ENCODE measurements at regions not wholly inside any gene's neighbourhood (a gene's known extent, or its start where the extent isn't known, plus 50 kb on each side); places are given as distances from the start of the nearest gene placed in this dataset.

DNA sequence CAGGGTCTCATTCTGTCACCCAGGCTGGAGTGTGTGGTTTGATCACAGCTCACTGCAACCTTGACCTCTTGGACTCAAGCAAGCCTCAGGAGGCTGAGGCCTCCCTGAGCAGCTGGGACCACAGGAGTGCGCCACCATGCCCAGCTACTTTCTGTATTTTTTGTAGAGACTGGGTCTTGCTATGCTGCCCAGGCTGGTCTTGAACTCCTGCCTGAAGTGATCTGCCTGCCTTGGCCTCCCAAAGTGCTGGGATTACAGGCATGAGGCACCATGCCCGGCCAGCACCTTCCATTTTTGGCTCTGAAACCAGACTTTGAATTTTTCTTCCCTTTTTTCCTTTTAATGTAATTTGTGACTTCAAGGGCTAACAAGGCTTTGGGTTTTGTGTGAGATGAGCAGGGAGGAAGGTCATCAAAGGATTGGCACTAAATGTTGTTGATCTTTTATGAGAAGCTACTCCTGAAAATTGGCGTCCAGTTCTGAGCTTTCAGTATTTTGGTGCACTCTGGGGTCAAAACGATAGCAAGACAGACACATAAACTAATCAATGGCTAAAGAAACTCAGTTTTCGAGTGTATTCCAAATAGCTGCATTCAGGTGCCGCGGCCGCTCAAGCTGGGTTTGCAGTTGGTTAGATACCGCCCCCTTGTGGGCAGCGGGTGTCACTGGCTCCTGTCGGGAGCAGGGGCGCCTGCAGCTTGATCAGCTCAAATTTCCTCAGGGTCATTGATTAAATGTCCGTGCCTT lies 51.9 kb upstream of the CLMP start:
- H3K27ac ChIP-seq (replicated peaks in 1 of 4), result no peak overlapping the region
- H3K9me3 ChIP-seq, result no peaks in the 10 kb centered on the region
- intact Hi-C loops (cut with DNase I), result no loop called here
- TF ChIP-seq, protein P1, sequence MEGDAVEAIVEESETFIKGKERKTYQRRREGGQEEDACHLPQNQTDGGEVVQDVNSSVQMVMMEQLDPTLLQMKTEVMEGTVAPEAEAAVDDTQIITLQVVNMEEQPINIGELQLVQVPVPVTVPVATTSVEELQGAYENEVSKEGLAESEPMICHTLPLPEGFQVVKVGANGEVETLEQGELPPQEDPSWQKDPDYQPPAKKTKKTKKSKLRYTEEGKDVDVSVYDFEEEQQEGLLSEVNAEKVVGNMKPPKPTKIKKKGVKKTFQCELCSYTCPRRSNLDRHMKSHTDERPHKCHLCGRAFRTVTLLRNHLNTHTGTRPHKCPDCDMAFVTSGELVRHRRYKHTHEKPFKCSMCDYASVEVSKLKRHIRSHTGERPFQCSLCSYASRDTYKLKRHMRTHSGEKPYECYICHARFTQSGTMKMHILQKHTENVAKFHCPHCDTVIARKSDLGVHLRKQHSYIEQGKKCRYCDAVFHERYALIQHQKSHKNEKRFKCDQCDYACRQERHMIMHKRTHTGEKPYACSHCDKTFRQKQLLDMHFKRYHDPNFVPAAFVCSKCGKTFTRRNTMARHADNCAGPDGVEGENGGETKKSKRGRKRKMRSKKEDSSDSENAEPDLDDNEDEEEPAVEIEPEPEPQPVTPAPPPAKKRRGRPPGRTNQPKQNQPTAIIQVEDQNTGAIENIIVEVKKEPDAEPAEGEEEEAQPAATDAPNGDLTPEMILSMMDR (IDR thresholded peaks at IDR 0.05), result peak; percentile 94 to 99 (median 96)
- TF ChIP-seq POLR2A (IDR thresholded peaks at IDR 0.05; ENCODE audit: low read depth) (no peak), POLR2AphosphoS5 (IDR thresholded peaks at IDR 0.05) (peak in 1 of 2 donors; percentile 44), EP300 (IDR thresholded peaks at IDR 0.05) (no peak)
- no peaks in the 10 kb centered on the region for H3K36me3 ChIP-seq
- peak overlapping the region in 2 of 4 donors; percentile 13 to 30 for H3K4me3 ChIP-seq
- H3K27me3 ChIP-seq, result no peaks in the 10 kb centered on the region
- H3K4me1 ChIP-seq, result peaks cover 4 to 27% (median 24%) of the 10 kb centered on the region in 4 donors
- WGBS, result 11% methylated on average over 13 of the region's 13 CpGs
- no peak for DNase-seq (ENCODE audit: extremely low spot score)

GRCh38 chr11:123245567-123245966 lies 50.5 kb upstream of the CLMP start:
- Histone ChIP-seq H3K4me1 (peaks cover 4 to 25% (median 15%) of the 10 kb centered on the region in 4 donors), H3K4me3 (no peak overlapping the region), H3K27ac (replicated peaks in 1 of 4) (no peak overlapping the region), H3K36me3 (no peaks in the 10 kb centered on the region), H3K27me3 (no peaks in the 10 kb centered on the region), H3K9me3 (no peaks in the 10 kb centered on the region)
- DNase-seq (ENCODE audit: extremely low spot score), result no peak
- TF ChIP-seq POLR2A (IDR thresholded peaks at IDR 0.05; ENCODE audit: low read depth) (no peak), EP300 (IDR thresholded peaks at IDR 0.05) (no peak), POLR2AphosphoS5 (IDR thresholded peaks at IDR 0.05) (no peak)
- TF ChIP-seq, protein P1 (IDR thresholded peaks at IDR 0.05), result no peak
- intact Hi-C loops (cut with DNase I), result no loop called here
- WGBS, result 96% methylated on average over 6 of the region's 6 CpGs

Small RNA genes lying in the stretch of these regions (small RNA-seq; reads per million reads assigned to genes)
- gene RF00096, result 0 reads per million in 3 donors

Data from esophagus muscularis mucosa (tissue), 4 donors.